ENCODE measurements at regions not wholly inside any gene's neighbourhood (a gene's known extent, or its start where the extent isn't known, plus 50 kb on each side); places are given as distances from the start of the nearest gene placed in this dataset.

DNA sequence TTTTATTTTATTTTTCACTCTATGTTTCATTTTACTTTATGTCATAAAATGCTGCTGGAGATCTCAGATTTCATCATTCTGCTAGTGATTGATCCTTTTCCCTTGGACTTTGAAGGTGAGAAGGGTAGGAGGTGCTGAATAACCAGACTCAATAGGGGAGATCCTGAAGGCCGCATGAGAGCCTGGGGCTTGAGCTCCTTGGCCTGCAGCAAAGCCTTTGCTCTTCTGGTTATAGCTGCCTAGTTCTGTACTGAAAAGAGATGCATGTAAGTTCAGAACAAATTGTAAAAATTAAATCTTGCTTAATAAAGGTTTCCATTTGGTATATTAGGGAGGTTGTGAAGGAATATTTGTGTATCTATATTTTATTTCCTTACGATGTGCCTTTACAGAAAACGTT lies 430.2 kb downstream of the QKI start:
- no peak for DNase-seq (ENCODE audit: low read depth in 2 of 2)

DNA sequence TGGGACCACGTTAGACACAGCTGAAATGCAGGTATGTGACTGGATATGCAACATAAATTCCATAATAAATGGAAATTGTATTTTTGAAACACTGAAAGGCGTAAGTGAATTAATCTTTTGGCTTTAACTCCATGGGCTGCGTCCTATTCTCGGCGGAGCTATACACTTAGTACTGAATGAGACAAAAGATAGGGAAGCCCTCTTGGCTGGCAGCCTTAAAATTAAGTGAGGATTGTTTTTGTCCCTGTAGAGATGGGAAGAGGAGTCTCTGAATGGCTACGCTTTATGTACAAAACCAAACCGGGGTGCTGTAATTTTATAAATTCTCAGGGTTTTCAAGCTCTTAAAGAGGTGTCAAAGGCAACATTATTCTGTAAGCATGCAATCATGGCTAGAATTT lies 429.8 kb downstream of the QKI start:
- no peak for DNase-seq (ENCODE audit: low read depth in 2 of 2)

DNA sequence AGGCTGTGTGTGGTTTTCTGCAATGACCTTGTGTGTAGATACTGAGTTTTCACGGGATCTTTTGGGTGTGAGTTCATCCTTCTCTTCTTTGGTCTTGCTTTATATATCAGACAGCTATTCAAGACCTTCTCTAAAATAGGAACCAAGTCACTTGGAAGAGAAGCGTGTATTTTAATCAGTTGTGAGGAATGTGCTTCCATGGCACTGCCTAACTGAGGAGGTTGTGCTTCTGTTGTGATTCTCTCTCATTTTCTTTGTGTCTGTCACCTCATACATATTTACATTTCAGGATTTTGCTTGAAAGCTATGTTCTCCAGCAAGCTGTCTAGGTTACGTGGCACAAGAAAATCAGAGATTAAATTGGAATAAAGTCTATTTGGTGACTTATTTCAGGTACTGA lies 428.7 kb downstream of the QKI start:
- no peak for DNase-seq (ENCODE audit: low read depth in 2 of 2)

DNA sequence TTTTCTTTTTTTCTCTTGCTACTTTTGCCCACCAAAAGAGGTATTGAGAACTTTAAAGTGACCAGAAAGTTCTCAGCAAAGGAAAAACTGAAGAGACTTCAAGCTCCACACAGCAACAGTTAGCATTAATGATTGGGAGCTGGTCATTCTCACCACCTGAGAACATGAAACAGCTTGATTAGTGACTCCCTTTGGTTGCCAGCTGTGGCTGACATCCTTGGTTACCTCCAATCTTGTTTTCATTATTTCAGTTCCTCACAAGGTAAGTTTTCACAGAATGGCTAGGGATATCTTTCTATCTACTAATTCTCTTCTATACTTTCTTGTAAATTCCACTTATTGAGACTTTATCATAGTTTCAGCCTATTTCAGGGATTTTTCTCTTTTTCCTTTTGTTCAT lies 427.9 kb downstream of the QKI start:
- no peak for DNase-seq (ENCODE audit: low read depth in 2 of 2)

DNA sequence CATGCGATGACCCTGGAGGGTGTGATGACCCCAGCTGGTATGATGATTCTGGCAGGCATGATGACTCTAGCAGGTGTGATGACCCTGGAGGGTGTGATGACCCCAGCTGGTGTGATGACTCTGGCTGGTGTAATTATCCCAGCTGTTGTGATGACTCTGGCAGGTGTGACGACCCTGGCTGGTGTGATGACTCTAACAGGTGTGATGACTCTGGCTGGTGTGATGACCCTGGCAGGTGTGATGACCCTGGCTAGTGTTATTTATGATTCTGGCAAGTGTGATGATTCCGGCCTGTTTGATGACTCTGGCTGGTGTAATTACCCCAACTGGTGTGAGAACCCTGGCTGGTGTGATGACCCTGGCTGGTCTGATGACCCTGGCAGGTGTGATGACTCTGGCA lies 427.2 kb downstream of the QKI start:
- DNase-seq (ENCODE audit: low read depth in 2 of 2) = no peak

DNA sequence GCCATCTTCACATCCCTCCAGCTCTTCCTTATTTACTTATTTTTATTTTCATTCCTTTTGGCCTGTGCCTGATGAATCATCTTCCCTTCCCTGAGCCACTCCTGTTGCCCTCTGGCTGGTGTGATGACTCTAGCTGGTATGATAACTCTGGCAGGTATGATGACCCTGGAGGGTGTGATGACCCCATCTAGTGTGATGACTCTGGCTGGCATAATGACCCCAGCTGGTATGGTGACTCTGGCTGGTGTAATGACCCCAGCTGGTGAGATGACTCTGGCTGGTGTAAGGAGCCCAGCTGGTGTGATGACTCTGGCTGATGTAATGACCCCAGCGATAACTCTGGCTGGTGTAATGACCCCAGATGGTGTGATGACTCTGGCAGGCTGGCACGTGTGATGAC lies 426.8 kb downstream of the QKI start:
- no peak for DNase-seq (ENCODE audit: low read depth in 2 of 2)

DNA sequence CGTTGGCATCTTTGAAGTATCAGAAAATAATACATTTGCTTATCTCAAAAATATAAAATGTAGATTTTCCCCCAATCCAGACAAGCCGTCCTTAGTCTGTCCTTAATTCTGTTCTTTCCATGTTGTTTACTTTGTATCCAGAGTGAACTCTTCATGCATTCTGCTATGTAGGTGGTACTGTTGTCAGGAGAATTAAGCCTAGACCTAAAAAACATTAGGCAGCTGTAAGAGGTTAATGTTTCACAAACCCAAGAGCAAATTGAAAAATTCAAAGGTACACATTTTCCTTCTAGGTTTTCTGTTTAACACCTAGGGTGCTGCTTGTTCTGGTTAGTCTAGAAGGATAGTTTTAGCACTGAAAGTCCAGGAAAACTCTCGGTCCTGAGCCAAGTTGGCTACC lies 426.4 kb downstream of the QKI start:
- no peak for DNase-seq (ENCODE audit: low read depth in 2 of 2)

DNA sequence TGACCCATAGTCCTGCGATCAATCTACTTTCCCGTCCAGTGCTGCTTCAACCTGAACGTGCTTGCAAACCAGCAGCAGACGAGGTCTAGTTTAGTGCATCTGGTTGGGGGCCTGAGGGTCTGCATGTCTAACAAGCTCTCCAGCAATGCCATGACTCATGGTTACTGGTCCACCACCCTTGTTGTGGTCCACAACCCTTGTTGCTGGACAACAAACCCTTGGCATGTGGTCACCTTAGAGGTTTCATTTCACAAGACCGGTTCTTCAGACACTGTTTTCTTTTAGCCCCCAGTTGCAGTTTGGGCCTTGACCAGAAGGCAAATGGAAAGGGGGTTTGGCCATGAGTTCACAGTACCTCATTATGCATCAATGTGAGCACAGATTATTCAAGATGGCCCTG lies 424.8 kb downstream of the QKI start:
- no peak for DNase-seq (ENCODE audit: low read depth in 2 of 2)

DNA sequence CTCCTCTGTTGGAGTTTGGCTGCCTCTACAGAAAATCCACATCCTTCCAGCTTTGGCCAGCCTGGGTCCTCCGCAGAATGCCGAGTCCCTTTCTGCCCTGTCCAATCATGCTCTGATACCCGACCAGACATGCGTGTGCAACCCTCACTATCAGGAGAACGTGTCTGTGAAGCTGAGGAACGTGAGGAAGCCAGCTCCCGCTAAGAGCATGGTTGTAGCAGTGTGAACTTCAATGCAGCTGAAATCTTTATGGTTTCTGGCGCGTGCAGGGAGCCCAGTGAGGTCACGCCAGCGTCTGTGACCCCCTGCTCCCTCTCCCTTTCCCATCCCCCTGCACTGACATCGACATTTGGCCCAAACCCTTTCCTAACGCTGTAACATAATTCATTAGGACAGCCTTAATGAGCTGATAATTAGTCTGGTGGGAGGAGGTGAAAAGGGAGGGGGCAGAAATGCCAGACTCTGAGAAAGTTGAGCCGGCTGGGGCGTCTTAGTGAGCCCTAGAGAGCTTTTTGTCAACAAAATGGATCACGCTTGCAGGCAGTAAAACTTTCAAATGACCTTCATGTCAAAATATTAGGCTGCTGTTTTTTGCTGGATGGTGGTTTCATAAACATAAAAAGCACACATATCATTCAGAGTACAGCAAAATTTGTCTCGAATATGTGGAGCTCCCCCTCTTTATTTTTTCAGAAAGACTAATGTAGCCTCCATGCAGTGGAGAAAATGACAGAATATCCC lies 423.3 kb downstream of the QKI start:
- no peak for DNase-seq (ENCODE audit: low read depth in 2 of 2)

DNA sequence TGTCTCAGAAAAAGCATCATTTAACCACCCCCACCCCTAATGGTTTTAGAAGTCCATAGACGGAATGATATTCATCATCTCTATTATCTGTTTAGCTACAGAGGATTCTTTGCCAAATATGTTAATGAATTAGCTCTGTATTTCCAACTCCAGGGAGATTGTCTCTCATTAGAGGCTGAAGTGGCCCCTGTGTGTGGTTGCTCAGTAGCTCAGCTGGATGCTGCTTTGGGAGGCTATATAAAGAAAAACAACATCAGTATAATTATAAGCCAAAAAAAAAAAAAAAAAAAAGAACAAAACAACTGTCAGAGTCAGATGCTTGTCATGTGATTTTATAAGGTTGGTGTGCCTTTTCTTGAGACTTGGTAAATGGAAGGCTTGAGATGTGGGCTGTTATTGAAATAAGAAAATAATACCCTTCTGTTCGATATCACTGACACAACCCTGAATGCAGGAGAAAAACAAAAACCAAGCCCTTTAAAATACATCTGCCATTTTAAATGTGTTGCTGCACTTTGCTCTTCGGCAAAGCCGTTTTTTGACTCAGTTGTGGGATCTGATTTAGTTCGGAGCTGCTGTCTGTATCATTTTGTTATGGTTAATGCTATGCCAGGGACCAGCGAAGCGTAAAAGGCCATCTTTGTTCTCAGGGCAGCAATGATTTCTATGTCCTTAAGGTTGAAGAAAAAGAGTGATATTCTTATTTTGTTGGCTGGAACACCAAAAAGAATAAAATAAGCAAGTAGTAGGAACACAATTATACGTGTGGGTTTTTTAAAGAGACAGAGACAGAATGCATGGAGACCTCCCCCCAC lies 422.6 kb downstream of the QKI start:
- no peak for DNase-seq (ENCODE audit: low read depth in 2 of 2)

DNA sequence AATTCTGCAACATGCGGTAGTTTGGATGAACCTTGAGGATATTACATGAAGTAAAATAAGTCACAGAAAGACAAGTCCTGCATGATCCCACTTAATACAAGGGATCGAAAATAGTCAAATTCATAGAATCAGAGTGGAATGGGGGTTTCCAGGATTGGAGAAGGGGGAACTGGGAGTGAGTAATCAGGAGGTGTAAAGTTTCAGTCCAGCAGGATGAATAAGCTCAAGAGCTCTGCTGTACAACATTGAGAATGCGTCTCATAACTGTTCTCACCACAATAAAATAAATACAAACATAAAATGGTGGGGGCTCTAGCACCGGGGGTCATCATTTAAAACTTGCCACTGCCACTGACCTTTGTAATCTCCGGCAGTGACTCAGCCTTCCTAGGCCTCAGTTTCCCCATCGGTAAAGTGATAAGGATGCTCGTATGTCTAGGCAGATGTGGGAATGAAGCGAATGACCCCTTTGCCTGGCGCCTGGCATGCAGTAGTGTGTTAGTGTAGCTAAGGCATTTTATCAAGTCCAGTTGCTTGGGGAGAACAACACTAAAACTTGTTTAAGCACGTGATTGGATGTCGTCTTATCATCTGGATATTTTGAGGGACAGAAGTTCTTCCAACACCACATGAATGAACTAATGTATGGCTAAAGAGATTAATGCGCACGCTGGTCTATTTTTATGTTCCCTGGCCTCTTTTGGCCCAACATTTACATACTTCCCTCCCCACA lies 421.1 kb downstream of the QKI start:
- DNase-seq (ENCODE audit: low read depth in 2 of 2) = no peak

DNA sequence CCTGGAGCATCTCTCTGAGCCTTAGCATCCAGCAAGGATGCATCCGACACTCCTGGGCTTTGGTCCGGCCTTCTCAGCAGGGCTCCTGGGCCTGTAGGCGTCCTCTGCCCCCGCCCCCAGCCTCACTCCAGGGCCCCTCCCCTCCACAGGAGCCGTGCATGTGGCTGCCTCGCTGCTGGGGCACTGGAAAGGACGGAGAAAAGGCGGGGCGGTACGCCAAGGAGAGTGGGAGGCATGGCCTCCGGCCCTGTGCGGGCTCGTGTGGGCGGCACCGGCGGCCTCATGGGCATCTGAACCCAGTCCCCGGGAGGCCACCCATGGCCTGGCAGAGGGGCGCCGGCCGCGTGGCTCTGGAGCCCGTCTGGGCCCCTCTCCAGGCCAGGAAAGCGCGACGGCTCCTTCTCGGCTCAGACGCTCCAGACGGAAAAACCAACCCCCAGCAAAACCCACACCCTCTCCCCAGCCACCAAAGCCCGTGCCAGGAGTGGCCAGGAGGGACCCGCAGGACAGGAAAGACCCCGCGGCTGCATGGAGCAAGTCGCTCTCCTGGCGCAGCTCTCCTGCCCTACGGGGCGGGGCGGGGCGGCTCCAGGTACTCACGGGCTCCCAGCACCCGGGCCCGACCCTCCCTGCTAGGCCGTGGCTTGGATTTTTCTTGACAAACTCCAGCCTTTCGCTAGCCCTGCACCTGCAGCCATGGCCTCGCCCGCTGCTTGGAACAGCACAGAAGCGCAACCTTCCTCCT lies 419.9 kb downstream of the QKI start:
- DNase-seq (ENCODE audit: low read depth in 2 of 2) = no peak

DNA sequence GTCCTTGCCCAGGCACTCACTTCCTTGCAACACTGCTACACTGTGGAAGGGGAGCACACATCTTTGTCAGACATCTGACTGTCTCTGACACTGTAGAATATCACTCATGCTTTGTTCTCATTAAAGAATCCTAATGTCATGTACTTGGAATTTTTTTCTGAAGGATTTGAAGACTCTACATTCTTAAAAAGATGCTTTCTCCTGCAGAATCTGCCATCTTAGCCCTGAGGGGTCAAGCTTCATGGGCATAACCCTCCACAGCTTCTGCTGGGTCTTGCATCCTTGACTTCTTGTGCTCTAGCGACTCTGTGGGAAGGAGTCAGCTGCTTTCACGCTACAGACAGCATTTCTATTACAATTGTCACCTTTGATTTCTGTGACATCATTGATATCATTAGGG lies 417.2 kb downstream of the QKI start:
- DNase-seq (ENCODE audit: low read depth in 2 of 2) = no peak

DNA sequence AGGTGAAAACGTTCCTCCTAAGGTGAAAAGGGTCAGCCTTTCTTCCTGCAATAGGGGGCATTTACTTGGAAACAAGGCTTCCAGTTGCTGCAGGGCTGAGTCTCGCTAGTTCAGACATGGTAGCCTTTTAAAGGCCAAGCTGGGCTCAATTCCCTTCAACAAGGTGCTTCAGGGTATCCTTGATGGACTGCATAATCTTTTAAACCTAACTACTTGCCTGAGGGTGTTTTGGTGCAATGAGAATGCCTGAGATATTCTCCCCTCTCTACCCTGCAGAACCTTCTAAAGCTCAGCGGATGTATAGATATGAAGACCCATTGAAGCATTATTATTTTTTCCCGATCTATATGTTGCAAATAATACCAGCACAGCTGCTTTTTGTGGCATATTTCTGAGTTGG lies 416.1 kb downstream of the QKI start:
- no peak for DNase-seq (ENCODE audit: low read depth in 2 of 2)

DNA sequence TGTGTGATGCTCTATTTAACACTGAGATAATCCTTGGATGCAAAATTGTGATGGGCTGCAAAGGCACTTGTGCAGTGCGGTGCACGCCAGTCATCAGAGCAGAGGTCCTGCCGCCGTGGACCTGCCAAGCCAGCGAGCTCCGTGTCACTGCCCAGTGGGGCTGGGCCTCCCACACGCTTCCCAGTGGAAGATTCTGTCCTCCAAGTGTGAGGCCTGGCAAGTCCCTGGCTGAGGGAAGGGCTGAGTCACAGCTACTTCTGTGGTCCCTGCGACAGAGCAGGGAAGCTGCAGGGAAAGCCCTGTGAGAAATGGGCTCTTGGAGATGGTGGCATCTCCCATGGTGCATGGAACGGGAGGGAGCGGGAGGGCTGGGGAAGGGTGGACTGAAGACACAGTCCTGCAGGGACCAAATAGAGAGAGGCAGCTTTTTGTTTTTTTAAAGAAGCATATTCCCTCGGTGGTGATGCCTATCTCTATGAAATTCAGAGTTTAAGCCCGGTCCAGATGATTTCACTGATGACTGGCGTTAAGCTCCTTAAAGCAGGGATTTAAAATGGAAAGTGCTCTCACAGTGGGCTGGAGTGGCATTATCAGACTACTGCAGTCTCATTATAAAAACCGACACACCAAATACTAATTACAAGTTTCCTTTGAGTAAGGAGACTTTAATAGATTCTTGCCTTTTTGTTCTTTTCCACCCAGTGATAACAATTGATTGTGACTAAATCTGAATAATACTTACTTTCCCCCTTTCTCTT lies 413.7 kb downstream of the QKI start:
- no peak for DNase-seq (ENCODE audit: low read depth in 2 of 2)

DNA sequence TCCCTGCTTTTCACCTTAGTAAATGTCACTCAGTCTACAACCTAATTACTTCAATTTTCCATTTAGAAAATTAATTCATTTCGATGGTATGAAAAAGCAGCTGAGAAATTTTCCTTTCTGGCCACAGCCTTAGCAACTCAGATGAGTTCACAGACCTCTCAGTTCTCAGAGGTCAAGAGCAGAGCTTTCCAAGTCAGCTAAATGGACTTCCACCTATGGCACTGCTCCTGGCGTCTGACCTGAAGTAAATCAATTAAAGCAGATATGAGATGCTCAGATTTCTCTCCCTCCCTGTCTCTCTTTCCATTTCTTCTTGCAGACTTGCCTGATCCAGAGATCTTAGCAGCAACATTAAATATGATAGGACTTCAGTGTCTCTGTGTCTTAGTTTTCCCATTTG lies 412.6 kb downstream of the QKI start:
- DNase-seq (ENCODE audit: low read depth in 2 of 2) = no peak

DNA sequence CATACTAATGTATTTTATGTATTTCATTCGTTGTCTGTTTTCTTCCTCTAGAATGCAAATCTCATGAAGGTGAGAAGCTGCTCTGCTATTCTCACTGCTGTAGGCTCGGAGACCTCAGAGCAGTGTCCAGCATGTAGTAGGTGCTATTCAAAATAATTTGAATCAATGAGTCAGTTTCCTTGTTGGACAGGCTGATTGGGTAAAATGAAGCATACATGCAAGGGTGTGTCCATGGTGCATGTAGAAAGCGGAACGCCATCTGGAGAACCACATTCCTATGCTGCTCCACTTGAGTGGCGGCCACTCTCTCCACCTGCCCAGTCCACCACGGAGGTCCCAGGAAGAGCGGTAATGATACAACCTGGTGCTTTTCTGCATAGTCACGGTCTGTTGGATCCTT lies 412.1 kb downstream of the QKI start:
- DNase-seq (ENCODE audit: low read depth in 2 of 2) = no peak

DNA sequence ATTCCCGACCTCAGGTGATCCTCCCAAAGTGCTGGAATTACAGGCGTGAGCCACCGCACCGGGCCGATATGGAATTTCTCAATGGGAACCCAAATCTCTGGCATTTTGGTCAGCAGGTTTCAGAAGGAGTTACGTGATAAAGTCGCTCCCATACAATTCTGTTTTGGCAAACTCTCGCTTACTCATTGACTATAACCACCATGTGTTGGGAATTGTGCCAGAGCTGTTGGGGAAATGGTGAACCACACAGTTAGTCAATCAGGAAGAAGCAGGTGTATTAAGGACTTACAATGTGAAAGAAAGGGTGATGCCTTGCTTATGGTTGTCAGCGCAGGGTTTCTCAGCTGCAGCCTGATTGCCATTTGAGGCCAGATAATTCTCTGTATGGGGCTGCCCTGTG lies 410.5 kb downstream of the QKI start:
- DNase-seq (ENCODE audit: low read depth in 2 of 2) = no peak

DNA sequence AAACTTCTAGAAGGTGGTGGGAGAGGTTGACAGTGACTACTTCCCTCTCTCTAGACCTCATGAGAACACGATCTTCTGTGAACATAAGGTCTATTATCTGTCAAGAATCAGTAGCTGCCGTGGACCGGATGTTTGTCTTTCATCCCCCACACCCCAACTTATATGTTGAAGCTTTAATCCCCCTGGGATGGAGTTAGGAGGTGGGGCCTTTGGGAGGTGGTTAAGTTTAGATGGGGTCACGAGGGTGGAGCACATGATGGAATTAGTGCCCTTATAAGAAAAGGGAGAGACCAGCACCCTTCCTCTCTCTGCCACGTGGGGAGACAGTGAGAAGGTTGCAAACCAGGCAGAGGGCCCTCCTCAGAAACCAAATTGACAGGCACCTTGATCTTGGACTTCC lies 409.1 kb downstream of the QKI start:
- DNase-seq (ENCODE audit: low read depth in 2 of 2) = no peak

DNA sequence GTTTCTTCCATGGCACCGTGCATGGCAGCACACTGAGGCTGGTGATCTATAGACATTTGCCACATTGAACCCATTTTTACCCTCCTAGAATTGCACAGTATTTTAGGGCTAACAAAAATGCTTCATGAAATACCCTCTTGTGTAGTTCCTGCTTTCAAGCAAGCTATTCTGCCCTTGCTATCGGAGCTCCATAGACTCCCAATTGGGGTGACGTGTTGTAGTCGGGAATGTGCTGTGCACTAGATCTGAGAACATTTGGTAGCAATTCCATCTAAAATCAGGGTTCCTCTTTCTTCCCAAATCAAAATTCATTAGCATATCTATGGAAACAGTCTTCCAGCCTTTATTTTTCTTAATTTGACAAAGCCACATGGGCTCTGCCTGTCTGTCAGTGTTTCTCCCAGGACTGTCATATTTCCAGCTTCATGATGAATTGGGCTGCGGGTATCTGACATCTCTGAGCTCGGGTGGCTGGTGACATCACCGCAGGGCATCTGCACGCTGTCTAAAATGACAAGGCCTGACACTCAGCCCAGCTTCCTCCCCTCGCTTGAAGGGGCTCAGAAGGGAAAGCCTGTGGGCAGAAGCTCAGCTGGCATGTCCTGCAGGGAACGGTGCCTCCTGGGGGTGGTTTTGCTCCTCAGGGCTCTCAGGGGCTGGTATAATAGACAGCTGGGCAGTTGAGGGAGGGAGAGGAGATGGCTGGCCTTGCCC lies 406.4 kb downstream of the QKI start:
- DNase-seq (ENCODE audit: low read depth in 2 of 2) = no peak

DNA sequence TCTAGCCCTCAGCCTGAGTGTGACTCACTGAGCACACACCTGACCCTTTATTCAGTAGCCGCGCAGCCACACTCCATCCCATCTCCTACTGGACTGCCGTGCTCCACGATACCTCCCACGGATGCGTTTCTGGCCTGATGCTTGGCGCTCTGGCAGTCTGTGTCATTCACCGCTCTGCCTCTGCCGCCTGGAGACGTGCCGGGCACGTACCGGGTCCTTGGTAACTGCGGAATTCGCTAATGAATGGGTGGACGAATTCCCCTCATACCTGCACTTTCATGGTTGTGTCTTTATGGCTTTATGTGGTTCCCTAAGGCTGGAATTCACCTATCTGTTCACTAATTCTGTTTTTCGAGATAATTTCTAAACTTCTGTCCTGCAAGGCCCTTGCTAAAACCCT lies 405.7 kb downstream of the QKI start:
- DNase-seq (ENCODE audit: low read depth in 2 of 2) = no peak
